Gastrocnemius medialis (tissue), 4 donors: ENCODE measurements at regions not wholly inside any gene's neighbourhood (a gene's known extent, or its start where the extent isn't known, plus 50 kb on each side); places are given as distances from the start of the nearest gene placed in this dataset.
A peak's percentile ranks its signal among the peaks of the same experiment; 100 is the strongest.

Experiments used
- ATAC-seq, 2 donors: fragments of 150-250 bp; one replicate each; pipeline ENCODE4 v1.9.1; 2016
- DNase-seq, 2 donors: peaks; one replicate each; pipeline ENCODE4 v3.0.0-alpha.2; 2019
- H3K27ac ChIP-seq, 4 donors: fragments of 200-600 bp; sonication (generic); 1 replicate in 1 of 4; 2 replicates in 3 of 4; pipeline ENCODE4 v1.5.1; 2016 to 2018; ENCODE audit warnings: mild to moderate bottlenecking in 2 of 4, moderate library complexity in 1 of 4
- H3K27me3 ChIP-seq, 3 donors: fragments of 200-600 bp; sonication (generic) in 2 of 3; 1 replicate in 1 of 3; 2 replicates in 2 of 3; pipeline versions ENCODE4 v1.5.1 to v1.6.0; 2016 to 2019; ENCODE audit warnings: mild to moderate bottlenecking in 1 of 3, moderate library complexity in 1 of 3
- H3K36me3 ChIP-seq, 2 donors: fragments of 200-600 bp; sonication (generic) in 1 of 2; one replicate each; pipeline ENCODE4 v1.5.1; 2017 to 2018
- H3K4me1 ChIP-seq, 2 donors: fragments of 200-600 bp; sonication (generic) in 1 of 2; one replicate each; pipeline ENCODE4 v1.5.1; 2016 to 2017; ENCODE audit warnings: mild to moderate bottlenecking in 2 of 2
- H3K4me3 ChIP-seq, 4 donors: fragments of 200-600 bp; sonication (generic) in 3 of 4; 1 replicate in 1 of 4; 2 replicates in 3 of 4; pipeline ENCODE4 v1.5.1; 2016 to 2019; ENCODE audit warnings: mild to moderate bottlenecking in 2 of 4
- H3K9me3 ChIP-seq, 3 donors: fragments of 200-600 bp; sonication (generic) in 2 of 3; 1 replicate in 1 of 3; 2 replicates in 2 of 3; pipeline ENCODE4 v1.5.1; 2016 to 2019
- POLR2A ChIP-seq, 2 donors: fragments of 450-650 bp; IDR thresholded peaks; one replicate each; pipeline ENCODE4 v1.6.1; 2017; ENCODE audit warnings: antibody characterized with exemption in 2 of 2, mild to moderate bottlenecking in 2 of 2, moderate library complexity in 2 of 2
- in situ Hi-C, 4 donors: fragments of 200-750 bp; cut with MboI; loops; one replicate each; pipeline versions ENCODE4 v1.15.0 to v1.8.0; 2017; ENCODE audit warnings: low sequenced_read_pairs in 4 of 4
- intact Hi-C: fragments of 100-400 bp; cut with DNase I; formaldehyde crosslinking; loops from one replicate; pipeline ENCODE4 v1.15.1; 2023; ENCODE audit warnings: low total_unique reads
- TF ChIP-seq, protein P1 (sequence below), 5 experiments: fragments of 450-650 bp in 3 of 5; fragments of 200-600 bp in 2 of 5; sonication (generic) in 2 of 5; IDR thresholded peaks in 4 of 5; conservative IDR thresholded peaks in 1 of 5; 1 replicate in 4 of 5; 2 replicates in 1 of 5; pipeline ENCODE4 v1.5.1; 2016 to 2019; ENCODE audit warnings: antibody characterized with exemption in 5 of 5, mild to moderate bottlenecking in 3 of 5, moderate library complexity in 3 of 5

DNA sequence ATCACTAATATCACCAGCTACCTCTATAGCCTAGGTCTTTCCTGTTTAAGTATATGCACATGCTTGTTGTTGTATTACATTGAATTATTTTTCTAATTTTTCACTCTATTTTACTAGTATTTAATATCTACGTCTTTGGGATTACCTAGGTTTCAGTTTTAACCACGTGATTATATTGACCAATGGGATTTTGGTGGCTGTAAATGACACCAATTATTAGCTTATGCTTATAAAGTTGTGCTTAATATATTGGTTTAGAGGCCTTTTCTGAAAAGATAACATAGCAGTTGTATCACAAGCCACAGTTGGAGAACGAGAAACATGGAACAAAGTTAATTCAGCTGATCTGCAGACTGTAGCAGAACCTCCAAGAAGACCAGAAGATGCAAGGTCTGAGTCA, 104.8 kb upstream of the PRDM9 start:
- intact Hi-C loops, result no loop called here
- no peak for TF ChIP-seq POLR2A (IDR thresholded peaks at IDR 0.05)

DNA sequence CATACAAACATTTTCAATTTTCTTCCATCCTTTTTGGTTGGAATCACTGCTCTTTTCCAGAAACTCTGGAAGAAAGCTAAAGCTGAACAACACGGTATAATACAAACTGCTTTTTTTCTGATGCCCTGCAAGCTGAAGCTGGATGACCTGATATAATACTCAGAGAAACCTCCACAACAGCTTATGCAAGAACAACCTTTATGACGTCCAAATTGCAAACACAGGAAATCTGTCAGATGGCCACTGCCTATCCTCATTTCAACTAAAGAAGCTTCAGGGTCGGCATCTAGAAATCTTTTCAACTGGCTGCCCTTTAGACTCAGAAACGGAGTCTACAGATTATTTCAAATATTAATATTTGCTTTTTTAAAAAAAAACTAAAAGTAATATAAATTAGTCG, 106.5 kb upstream of the PRDM9 start:
- intact Hi-C loops, result no loop called here
- Histone ChIP-seq H3K9me3 (no peaks in the 10 kb centered on the region), H3K27me3 (no peaks in the 10 kb centered on the region), H3K27ac (no peak overlapping the region), H3K4me3 (no peak overlapping the region), H3K36me3 (no peaks in the 10 kb centered on the region), H3K4me1 (no peaks in the 10 kb centered on the region)
- DNase-seq, result no peak
- in situ Hi-C loops, result no loop called here
- ATAC-seq, result no peak
- TF ChIP-seq, protein P1, sequence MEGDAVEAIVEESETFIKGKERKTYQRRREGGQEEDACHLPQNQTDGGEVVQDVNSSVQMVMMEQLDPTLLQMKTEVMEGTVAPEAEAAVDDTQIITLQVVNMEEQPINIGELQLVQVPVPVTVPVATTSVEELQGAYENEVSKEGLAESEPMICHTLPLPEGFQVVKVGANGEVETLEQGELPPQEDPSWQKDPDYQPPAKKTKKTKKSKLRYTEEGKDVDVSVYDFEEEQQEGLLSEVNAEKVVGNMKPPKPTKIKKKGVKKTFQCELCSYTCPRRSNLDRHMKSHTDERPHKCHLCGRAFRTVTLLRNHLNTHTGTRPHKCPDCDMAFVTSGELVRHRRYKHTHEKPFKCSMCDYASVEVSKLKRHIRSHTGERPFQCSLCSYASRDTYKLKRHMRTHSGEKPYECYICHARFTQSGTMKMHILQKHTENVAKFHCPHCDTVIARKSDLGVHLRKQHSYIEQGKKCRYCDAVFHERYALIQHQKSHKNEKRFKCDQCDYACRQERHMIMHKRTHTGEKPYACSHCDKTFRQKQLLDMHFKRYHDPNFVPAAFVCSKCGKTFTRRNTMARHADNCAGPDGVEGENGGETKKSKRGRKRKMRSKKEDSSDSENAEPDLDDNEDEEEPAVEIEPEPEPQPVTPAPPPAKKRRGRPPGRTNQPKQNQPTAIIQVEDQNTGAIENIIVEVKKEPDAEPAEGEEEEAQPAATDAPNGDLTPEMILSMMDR (IDR thresholded peaks at IDR 0.05 in 4 of 5, conservative IDR thresholded peaks at IDR 0.05 in 1 of 5), result no peak
- TF ChIP-seq POLR2A (IDR thresholded peaks at IDR 0.05), result no peak

More for the DNA sequence above, 104.8 kb upstream of the PRDM9 start:
- Histone ChIP-seq H3K4me3 (no peak overlapping the region), H3K4me1 (no peaks in the 10 kb centered on the region), H3K9me3 (no peaks in the 10 kb centered on the region), H3K27me3 (no peaks in the 10 kb centered on the region), H3K36me3 (no peaks in the 10 kb centered on the region), H3K27ac (no peak overlapping the region)
- in situ Hi-C loops, result no loop called here
- DNase-seq (no peak), ATAC-seq (no peak)

DNA sequence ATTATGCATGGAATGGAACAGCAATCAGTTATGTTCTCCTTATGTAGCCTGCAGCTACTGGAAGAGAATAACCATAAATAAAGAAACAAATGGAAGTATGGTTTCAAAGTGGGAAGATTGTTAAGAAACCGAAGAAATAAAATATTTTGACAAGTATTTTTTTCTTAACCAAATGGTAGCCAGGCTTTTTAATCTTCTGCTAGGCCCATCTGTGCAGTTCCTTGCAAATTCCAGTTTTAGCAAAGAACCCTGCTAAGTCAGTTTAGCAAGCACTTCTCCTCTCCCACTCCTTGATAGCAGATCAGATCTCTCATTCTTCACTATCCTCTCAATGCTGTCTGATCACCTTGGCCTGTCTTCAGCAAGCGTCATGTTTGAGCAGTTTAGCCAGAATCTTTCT, 111.1 kb upstream of the PRDM9 start:
- no peaks in the 10 kb centered on the region for H3K4me1 ChIP-seq
- H3K9me3 ChIP-seq, result no peaks in the 10 kb centered on the region
- TF ChIP-seq, protein P1 (IDR thresholded peaks at IDR 0.05 in 4 of 5, conservative IDR thresholded peaks at IDR 0.05 in 1 of 5), result no peak
- no peak for TF ChIP-seq POLR2A (IDR thresholded peaks at IDR 0.05)
- H3K27me3 ChIP-seq, result no peaks in the 10 kb centered on the region
- ATAC-seq (no peak), DNase-seq (no peak)
- intact Hi-C loops, result no loop called here
- no peak overlapping the region for H3K4me3 ChIP-seq
- in situ Hi-C loops, result no loop called here
- H3K27ac ChIP-seq, result no peak overlapping the region
- H3K36me3 ChIP-seq, result no peaks in the 10 kb centered on the region

DNA sequence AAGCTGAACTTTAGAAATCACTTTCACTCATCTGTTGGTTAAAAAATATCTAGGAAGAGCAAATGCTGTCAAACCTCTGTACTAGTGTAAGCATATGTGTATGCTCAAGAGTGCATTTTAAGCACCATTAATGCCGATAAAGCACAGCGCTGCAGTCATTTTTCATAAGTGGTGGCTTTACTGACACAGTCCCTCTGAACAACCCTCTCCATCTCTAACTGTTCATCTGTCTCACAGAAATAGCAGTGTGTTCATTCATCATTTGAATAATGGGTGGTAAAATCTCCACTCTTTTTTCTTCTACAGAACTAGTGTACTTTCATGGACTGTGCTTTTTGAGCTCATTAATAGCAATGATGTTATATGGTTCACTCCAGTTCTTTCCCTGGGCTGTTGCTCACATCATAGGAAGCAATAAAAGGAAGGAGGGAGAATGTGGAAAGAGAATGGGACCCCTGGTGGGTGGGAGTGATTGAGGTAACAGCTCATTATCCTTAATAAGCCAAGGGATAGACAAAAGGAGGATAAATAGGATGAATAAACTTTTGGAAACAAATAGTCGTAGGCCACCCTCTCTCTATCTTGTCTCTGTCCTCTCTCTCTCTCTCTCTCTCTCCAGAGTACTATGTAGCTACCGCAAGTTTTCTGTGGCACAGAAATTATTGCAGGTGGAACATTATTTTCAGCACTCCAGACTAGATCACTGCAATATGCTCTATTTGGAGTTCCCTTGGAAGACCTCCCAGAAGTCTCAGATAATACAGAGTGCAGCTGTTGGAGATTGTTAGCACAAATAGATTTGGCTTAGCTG, 117.9 kb upstream of the PRDM9 start:
- no peaks in the 10 kb centered on the region for H3K27me3 ChIP-seq
- TF ChIP-seq POLR2A (IDR thresholded peaks at IDR 0.05), result no peak
- TF ChIP-seq, protein P1 (IDR thresholded peaks at IDR 0.05 in 4 of 5, conservative IDR thresholded peaks at IDR 0.05 in 1 of 5), result no peak
- H3K4me3 ChIP-seq, result no peak overlapping the region
- in situ Hi-C loops (no loop called here), intact Hi-C loops (no loop called here)
- H3K27ac ChIP-seq, result no peak overlapping the region
- ATAC-seq (peak; percentile 75 to 89), DNase-seq (no peak)
- peaks cover 10 to 12% of the 10 kb centered on the region in 2 donors for H3K4me1 ChIP-seq
- H3K9me3 ChIP-seq, result no peaks in the 10 kb centered on the region
- H3K36me3 ChIP-seq, result no peaks in the 10 kb centered on the region

DNA sequence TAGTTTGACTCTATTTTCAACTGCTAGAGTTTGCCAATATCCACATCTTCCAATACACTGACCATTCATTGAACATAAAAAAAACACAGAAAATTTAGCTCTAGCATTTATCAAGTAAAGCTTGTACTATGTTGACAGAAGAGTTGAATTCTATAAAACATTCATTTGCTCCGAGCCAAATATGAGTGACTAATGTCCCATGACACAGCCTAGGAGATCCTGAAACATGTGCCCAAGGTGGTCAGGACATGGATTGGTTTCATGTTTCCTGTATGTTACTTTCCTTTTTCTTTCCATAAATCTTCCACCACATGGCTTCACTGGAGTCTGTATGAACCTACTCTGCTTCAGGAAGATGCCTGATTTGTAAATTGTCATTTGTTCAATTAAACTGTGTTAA, 122.4 kb upstream of the PRDM9 start:
- TF ChIP-seq, protein P1 (IDR thresholded peaks at IDR 0.05 in 4 of 5, conservative IDR thresholded peaks at IDR 0.05 in 1 of 5), result no peak
- TF ChIP-seq POLR2A (IDR thresholded peaks at IDR 0.05), result no peak
- peaks cover 5% of the 10 kb centered on the region in 2 donors for H3K4me1 ChIP-seq
- no peak overlapping the region for H3K27ac ChIP-seq
- in situ Hi-C loops, result no loop called here
- ATAC-seq (no peak), DNase-seq (no peak)
- no peaks in the 10 kb centered on the region for H3K27me3 ChIP-seq
- H3K36me3 ChIP-seq, result no peaks in the 10 kb centered on the region
- intact Hi-C loops, result no loop called here
- H3K9me3 ChIP-seq, result no peaks in the 10 kb centered on the region
- no peak overlapping the region for H3K4me3 ChIP-seq
